ENCODE measurements at regions not wholly inside any gene's neighbourhood (a gene's known extent, or its start where the extent isn't known, plus 50 kb on each side); places are given as distances from the start of the nearest gene placed in this dataset.

DNA sequence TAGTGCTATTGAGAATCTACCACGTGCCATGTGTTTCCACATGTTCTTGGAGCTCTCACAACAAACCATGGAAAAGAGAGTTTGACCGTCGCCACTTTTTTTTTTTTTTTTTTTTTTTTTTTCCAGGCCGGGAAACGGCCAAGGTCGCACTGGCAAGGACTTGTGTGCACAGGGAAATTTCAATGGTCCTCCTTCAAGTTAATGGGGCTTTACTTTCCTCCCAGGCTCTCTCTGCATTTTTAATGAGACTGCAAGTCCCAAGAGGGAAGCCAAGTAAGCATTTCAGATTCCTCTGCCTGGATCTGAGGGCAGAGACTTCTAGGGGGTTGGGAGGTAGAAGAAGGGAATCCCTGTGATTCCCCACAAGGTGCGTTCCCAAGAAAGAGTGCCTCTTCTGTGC, 94.7 kb upstream of the MPHOSPH6 start:
- TF ChIP-seq, protein P1, sequence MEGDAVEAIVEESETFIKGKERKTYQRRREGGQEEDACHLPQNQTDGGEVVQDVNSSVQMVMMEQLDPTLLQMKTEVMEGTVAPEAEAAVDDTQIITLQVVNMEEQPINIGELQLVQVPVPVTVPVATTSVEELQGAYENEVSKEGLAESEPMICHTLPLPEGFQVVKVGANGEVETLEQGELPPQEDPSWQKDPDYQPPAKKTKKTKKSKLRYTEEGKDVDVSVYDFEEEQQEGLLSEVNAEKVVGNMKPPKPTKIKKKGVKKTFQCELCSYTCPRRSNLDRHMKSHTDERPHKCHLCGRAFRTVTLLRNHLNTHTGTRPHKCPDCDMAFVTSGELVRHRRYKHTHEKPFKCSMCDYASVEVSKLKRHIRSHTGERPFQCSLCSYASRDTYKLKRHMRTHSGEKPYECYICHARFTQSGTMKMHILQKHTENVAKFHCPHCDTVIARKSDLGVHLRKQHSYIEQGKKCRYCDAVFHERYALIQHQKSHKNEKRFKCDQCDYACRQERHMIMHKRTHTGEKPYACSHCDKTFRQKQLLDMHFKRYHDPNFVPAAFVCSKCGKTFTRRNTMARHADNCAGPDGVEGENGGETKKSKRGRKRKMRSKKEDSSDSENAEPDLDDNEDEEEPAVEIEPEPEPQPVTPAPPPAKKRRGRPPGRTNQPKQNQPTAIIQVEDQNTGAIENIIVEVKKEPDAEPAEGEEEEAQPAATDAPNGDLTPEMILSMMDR (IDR thresholded peaks at IDR 0.05; ENCODE audit: low read depth, low read length): no peak
- DNase-seq (ENCODE audit: extremely low read depth, low read depth): no peak

DNA sequence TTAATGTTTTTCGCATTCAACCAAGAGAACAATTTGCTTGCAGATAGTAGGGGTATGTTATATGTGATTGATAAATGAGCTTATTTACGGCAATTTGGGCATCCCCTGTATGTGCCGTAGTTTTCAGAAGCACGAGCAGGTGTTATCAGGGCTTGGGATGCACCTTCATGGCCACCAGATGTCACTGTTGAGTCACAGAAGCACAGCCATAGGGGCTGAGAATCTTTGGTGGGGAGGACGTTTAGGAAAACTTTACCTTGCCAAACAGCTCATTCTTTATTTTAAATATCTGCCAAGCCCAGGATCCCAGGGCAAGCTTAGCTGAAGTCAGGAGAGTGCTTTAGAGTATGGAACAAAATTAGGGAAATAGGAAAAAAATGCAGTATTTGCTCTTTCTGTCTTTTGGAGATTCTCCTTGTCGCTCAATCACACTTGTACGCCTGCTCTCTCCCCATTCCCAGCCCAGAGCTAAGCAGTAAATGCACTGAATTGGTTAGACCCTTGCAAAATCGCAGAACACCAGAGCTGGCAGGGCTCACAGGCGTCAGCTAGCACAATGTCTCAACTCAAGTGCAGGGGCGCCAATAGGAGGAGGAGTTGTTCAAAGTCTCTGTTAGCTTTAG, 93.6 kb upstream of the MPHOSPH6 start:
- TF ChIP-seq, protein P1 (IDR thresholded peaks at IDR 0.05; ENCODE audit: low read depth, low read length): peak; percentile 97
- DNase-seq (ENCODE audit: extremely low read depth, low read depth): peak; percentile 3

DNA sequence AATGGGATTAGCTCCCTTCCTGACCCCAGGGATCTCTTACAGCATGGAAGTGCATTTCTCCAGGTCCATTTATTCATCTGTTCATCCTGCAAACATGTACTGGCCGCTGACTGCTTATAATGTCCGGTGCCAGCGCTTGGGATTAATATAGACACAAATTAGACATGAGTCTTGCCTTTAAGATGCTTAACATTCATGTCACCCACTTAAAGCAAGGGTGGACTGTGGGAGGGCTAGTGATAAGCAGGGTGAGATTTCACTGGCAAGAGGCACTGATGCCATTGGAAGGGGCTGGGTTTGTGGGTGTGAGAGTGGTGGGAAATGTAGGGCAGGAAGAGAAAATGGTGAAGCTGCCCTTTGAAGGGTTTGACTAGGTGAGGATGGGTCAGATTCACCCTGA, 92.2 kb upstream of the MPHOSPH6 start:
- TF ChIP-seq, protein P1 (IDR thresholded peaks at IDR 0.05; ENCODE audit: low read depth, low read length): no peak
- no peak for DNase-seq (ENCODE audit: extremely low read depth, low read depth)

DNA sequence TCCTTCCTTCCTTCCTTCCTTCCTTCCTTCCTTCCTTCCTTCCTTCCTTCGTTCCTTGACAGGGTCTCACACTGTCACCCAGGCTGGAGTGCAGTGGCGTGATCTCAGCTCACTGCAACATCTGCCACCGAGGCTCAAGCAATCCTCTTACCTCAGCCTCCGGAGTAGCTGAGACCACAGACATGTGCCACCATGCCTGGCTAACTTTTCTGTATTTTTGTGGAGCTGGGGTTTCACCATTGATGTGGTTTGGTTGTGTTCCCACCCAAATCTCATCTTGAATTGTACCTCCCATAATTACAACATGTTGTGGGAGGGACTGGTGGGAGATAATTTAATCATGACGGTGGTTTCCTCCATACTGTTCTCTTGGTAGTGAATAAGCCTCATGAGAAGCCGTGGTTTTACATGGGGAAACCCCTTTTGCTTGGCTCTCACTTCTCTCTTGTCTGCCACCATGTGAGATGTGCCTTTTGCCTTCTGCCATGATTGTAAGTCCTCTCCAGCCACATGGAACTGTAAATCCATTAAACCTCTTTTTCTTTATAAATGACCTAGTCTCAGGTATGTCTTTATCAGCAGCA, 90.3 kb upstream of the MPHOSPH6 start:
- TF ChIP-seq, protein P1 (IDR thresholded peaks at IDR 0.05; ENCODE audit: low read depth, low read length): no peak
- no peak for DNase-seq (ENCODE audit: extremely low read depth, low read depth)

DNA sequence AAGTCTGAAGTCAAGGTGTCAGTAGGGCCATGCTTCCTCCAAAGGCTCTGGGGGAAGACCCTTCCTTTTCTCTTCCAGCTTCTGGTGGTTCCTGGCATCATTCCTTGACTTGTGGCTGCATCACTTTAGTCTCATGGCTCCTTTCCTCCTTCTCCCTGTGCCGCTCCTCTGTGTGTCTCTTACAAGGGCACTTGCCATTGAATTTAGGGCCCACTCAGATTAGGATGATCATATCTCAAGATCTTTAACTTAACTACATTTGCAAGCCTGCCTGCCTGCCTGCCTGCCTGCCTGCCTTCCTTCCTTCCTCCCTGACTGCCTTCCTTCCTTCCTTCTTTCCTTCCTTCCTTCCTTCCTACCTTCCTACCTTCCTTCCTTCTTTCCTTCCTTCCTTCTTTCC, 89.7 kb upstream of the MPHOSPH6 start:
- TF ChIP-seq, protein P1 (IDR thresholded peaks at IDR 0.05; ENCODE audit: low read depth, low read length): no peak
- no peak for DNase-seq (ENCODE audit: extremely low read depth, low read depth)

DNA sequence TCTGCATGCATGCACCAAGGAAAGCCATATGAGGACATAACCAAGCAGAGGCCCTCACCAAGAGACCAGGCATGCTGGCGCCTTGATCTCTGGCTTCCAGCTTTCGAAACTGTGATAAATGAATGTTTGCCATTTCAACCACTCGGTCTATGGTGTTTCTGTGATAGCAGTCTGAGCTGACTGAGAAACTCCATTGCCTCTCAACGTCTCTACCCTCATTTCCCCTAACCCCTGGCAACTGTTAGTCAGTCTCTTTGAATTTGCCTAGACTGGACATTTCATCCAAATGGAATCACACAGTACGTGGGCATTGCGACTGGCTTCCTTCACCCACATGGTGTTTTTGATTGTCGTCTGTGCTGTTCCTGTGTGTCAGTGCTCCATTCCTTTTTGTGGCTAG, 88.0 kb upstream of the MPHOSPH6 start:
- DNase-seq (ENCODE audit: extremely low read depth, low read depth): no peak
- TF ChIP-seq, protein P1 (IDR thresholded peaks at IDR 0.05; ENCODE audit: low read depth, low read length): no peak

DNA sequence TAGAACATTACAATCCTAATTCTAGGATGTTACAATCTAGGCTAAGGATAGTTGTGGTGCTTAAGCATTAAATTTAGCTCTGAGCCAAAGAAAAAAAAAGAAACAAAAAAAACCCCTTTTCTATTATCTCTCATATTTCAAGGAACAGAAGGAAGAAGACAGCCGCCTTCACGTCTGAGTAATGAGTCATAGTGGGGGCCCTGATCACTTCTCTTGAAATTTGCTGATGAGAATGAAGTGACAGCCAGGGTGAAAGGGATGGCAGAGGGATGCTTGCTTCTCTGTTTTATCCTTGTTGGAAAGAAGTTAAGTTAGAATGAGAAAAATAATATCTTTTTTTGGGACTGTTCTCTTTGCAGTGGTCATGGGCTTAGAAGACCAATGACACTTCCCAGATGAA, 82.6 kb upstream of the MPHOSPH6 start:
- TF ChIP-seq, protein P1 (IDR thresholded peaks at IDR 0.05; ENCODE audit: low read depth, low read length): no peak
- DNase-seq (ENCODE audit: extremely low read depth, low read depth): no peak
